A673 (cell line): ENCODE measurements at regions not wholly inside any gene's neighbourhood (a gene's known extent, or its start where the extent isn't known, plus 50 kb on each side); places are given as distances from the start of the nearest gene placed in this dataset.

Source experiments
- BruUV-seq: library from RNA; stranded (reverse); fragments of 400-500 nt; replicated peaks from 2 replicates; lab custom pipeline; 2021; lab: Mats Ljungman, UMichigan
- CTCF ChIA-PET: fragments of 300-600 bp; sonication (Branson Sonifier 250); formaldehyde crosslinking; loops from one replicate; lab custom pipeline; 2022; ENCODE audit warnings: antibody characterized with exemption; lab: Charles Lee
- POLR2A ChIA-PET: fragments of 300-600 bp; sonication (Branson Sonifier 250); formaldehyde crosslinking; loops from one replicate; lab custom pipeline; 2022; ENCODE audit warnings: antibody characterized with exemption; ENCODE audit not compliant: low non-redundant PET; lab: Charles Lee
- DNase-seq: peaks from one replicate; pipeline ENCODE4 v3.0.0-alpha.2; 2015; ENCODE audit warnings: low spot score
- H3K27ac ChIP-seq: fragments of 200-600 bp; sonication (generic); 2 replicates; pipeline ENCODE4 v1.5.1; 2016; ENCODE audit warnings: mixed run types, low read depth, mild to moderate bottlenecking, mixed read lengths, antibody characterized with exemption, low read length; ENCODE audit not compliant: poor library complexity, severe bottlenecking
- H3K27me3 ChIP-seq: fragments of 200-600 bp; sonication (generic); replicated peaks from 2 replicates; pipeline ENCODE4 v1.6.1; 2017; ENCODE audit warnings: mixed run types, low read depth, mild to moderate bottlenecking, mixed read lengths, antibody characterized with exemption, low read length; ENCODE audit not compliant: insufficient read depth, poor library complexity
- H3K36me3 ChIP-seq: fragments of 200-600 bp; sonication (generic); 2 replicates; pipeline ENCODE4 v1.6.1; 2016; ENCODE audit warnings: mixed run types, mild to moderate bottlenecking, mixed read lengths, antibody characterized with exemption, low read length; ENCODE audit not compliant: insufficient read depth, poor library complexity, severe bottlenecking
- H3K4me1 ChIP-seq: fragments of 200-600 bp; sonication (generic); 2 replicates; pipeline ENCODE4 v1.6.1; 2017; ENCODE audit warnings: mixed run types, mild to moderate bottlenecking, mixed read lengths, antibody characterized with exemption, low read length; ENCODE audit not compliant: insufficient read depth, poor library complexity, severe bottlenecking
- H3K4me3 ChIP-seq: fragments of 200-600 bp; sonication (generic); 2 replicates; pipeline ENCODE4 v1.5.1; 2016; ENCODE audit warnings: low read depth, mixed run types, mild to moderate bottlenecking, mixed read lengths, low read length; ENCODE audit not compliant: poor library complexity, severe bottlenecking
- H3K9me3 ChIP-seq: fragments of 200-600 bp; sonication (generic); 2 replicates; pipeline ENCODE4 v1.6.1; 2016; ENCODE audit warnings: mixed run types, low read depth, mild to moderate bottlenecking, mixed read lengths, antibody characterized with exemption, low read length; ENCODE audit not compliant: poor library complexity, severe bottlenecking
- CTCF ChIP-seq: fragments of 300-800, 200-600 bp; sonication (generic); conservative IDR thresholded peaks from 2 replicates; pipeline ENCODE4 v1.5.1; 2017; ENCODE audit warnings: low read depth, mild to moderate bottlenecking, antibody characterized with exemption, low read length, moderate library complexity, mixed read lengths
- EZH2 ChIP-seq: fragments of 200-600 bp; sonication (generic); IDR thresholded peaks from 2 replicates; pipeline ENCODE4 v1.6.1; 2017; ENCODE audit warnings: borderline replicate concordance, low read depth, mild to moderate bottlenecking, mixed read lengths, antibody characterized with exemption, low read length; ENCODE audit not compliant: poor library complexity, severe bottlenecking
- intact Hi-C: fragments of 100-400 bp; cut with micrococcal nuclease; formaldehyde crosslinking; loops from one replicate; pipeline ENCODE4 v1.10.0; 2022; ENCODE audit not compliant: unreplicated experiment

- no peaks in the 10 kb centered on the region for H3K4me1 ChIP-seq
- no peaks in the 10 kb centered on the region for H3K9me3 ChIP-seq
- no peak for DNase-seq
- intact Hi-C loops: no loop called here
- no peaks in the 10 kb centered on the region for H3K27me3 ChIP-seq
- no TSS peak for BruUV-seq
- no peak for TF ChIP-seq CTCF
- no peak for TF ChIP-seq EZH2
- POLR2A ChIA-PET: no interaction called here
- H3K27ac ChIP-seq: no peak overlapping the region
- no peaks in the 10 kb centered on the region for H3K36me3 ChIP-seq
- CTCF ChIA-PET: no interaction called here
- H3K4me3 ChIP-seq: no peak overlapping the region
Measured at GRCh38 chr5:124822647-124823046, 76.2 kb upstream of the ZNF608 start.

- intact Hi-C loops: no loop called here
- Histone ChIP-seq H3K27me3 (no peaks in the 10 kb centered on the region), H3K9me3 (no peaks in the 10 kb centered on the region), H3K36me3 (no peaks in the 10 kb centered on the region), H3K4me1 (no peaks in the 10 kb centered on the region), H3K4me3 (no peak overlapping the region), H3K27ac (no peak overlapping the region)
- no TSS peak for BruUV-seq
- ChIA-PET POLR2A (no interaction called here), CTCF (no interaction called here)
- TF ChIP-seq EZH2 (no peak), CTCF (no peak)
- DNase-seq: no peak
Measured at GRCh38 chr5:124823380-124823779, 76.9 kb upstream of the ZNF608 start.

GRCh38 chr5:124824637-124825158 lies 78.3 kb upstream of the ZNF608 start:
- no peaks in the 10 kb centered on the region for H3K4me1 ChIP-seq
- ChIA-PET CTCF (no interaction called here), POLR2A (no interaction called here)
- no peaks in the 10 kb centered on the region for H3K36me3 ChIP-seq
- no peak for DNase-seq
- TF ChIP-seq CTCF: no peak
- no peak for TF ChIP-seq EZH2
- H3K9me3 ChIP-seq: no peaks in the 10 kb centered on the region
- intact Hi-C loops: no loop called here
- H3K4me3 ChIP-seq: no peak overlapping the region
- BruUV-seq: no TSS peak
- H3K27me3 ChIP-seq: no peaks in the 10 kb centered on the region
- no peak overlapping the region for H3K27ac ChIP-seq
